PC-9 (cell line): ENCODE measurements at regions not wholly inside any gene's neighbourhood (a gene's known extent, or its start where the extent isn't known, plus 50 kb on each side); places are given as distances from the start of the nearest gene placed in this dataset.

Experiments
- BruUV-seq: library from RNA; stranded (reverse); fragments of 400-500 nt; replicated peaks from 2 replicates; lab custom pipeline; 2021; lab: Mats Ljungman, UMichigan
- CTCF ChIA-PET: fragments of 300-600 bp; sonication (Branson Sonifier 250); formaldehyde crosslinking; loops from one replicate; lab custom pipeline; 2022; ENCODE audit warnings: antibody characterized with exemption; lab: Charles Lee
- POLR2A ChIA-PET: fragments of 300-600 bp; sonication (Branson Sonifier 250); formaldehyde crosslinking; loops from one replicate; lab custom pipeline; 2022; ENCODE audit warnings: antibody characterized with exemption; ENCODE audit not compliant: unreplicated experiment; lab: Charles Lee
- DNase-seq, 2 experiments: peaks; one replicate each; pipeline versions ENCODE4 v3.0.0 to v3.0.0-alpha.2; 2015 to 2022; ENCODE audit warnings: mixed read lengths in 1 of 2
- H2AFZ ChIP-seq: fragments of 200-600 bp; sonication (generic); 2 replicates; pipeline ENCODE4 v1.8.1; 2017; ENCODE audit warnings: antibody characterized with exemption
- H3F3A ChIP-seq: fragments of 200-600 bp; sonication (generic); 2 replicates; pipeline ENCODE4 v1.8.1; 2017; ENCODE audit warnings: antibody characterized with exemption, mild to moderate bottlenecking, low read depth; ENCODE audit not compliant: insufficient read depth
- H3K27ac ChIP-seq: fragments of 200-600 bp; sonication (generic); 2 replicates; pipeline ENCODE4 v1.6.1; 2016; ENCODE audit warnings: mixed run types
- H3K27me3 ChIP-seq: fragments of 200-600 bp; sonication (generic); 2 replicates; pipeline ENCODE4 v1.6.1; 2016; ENCODE audit warnings: low read depth, mixed run types; ENCODE audit not compliant: insufficient read depth
- H3K36me3 ChIP-seq: fragments of 200-600 bp; sonication (generic); 2 replicates; pipeline ENCODE4 v1.6.1; 2016; ENCODE audit warnings: low read depth, mixed run types
- H3K4me1 ChIP-seq: fragments of 200-600 bp; sonication (generic); replicated peaks from 2 replicates; pipeline ENCODE4 v1.6.1; 2016; ENCODE audit warnings: mixed run types; ENCODE audit not compliant: insufficient read depth
- H3K4me2 ChIP-seq: fragments of 200-600 bp; sonication (generic); 2 replicates; pipeline ENCODE4 v1.6.1; 2017; ENCODE audit warnings: mixed run types
- H3K4me3 ChIP-seq: fragments of 200-600 bp; sonication (generic); 2 replicates; pipeline ENCODE4 v1.6.1; 2016; ENCODE audit warnings: mixed run types
- H3K79me2 ChIP-seq: fragments of 200-600 bp; sonication (generic); 2 replicates; pipeline ENCODE4 v1.6.1; 2017; ENCODE audit warnings: low read depth, mixed run types
- H3K9me2 ChIP-seq: fragments of 200-600 bp; sonication (generic); 2 replicates; pipeline ENCODE4 v1.8.1; 2017; ENCODE audit warnings: mild to moderate bottlenecking; ENCODE audit not compliant: insufficient read depth
- H3K9me3 ChIP-seq: fragments of 200-600 bp; sonication (generic); 2 replicates; pipeline ENCODE4 v1.8.1; 2016; ENCODE audit warnings: low read depth; ENCODE audit not compliant: insufficient read depth
- H4K20me1 ChIP-seq: fragments of 200-600 bp; sonication (generic); 2 replicates; pipeline ENCODE4 v1.8.1; 2017; ENCODE audit not compliant: insufficient read depth
- EZH2 ChIP-seq: fragments of 200-600 bp; sonication (generic); IDR thresholded peaks from 2 replicates; pipeline ENCODE4 v1.8.0; 2017; ENCODE audit warnings: antibody characterized with exemption, low read depth
- intact Hi-C: fragments of 100-400 bp; cut with micrococcal nuclease; formaldehyde crosslinking; loops from one replicate; pipeline ENCODE4 v1.10.0; 2022; ENCODE audit not compliant: unreplicated experiment
- TF ChIP-seq, protein P1 (sequence below): fragments of 200-600 bp; sonication (generic); conservative IDR thresholded peaks from 2 replicates; pipeline ENCODE4 v1.6.1; 2017; ENCODE audit warnings: mixed run types, antibody characterized with exemption, mild to moderate bottlenecking, moderate library complexity

DNA sequence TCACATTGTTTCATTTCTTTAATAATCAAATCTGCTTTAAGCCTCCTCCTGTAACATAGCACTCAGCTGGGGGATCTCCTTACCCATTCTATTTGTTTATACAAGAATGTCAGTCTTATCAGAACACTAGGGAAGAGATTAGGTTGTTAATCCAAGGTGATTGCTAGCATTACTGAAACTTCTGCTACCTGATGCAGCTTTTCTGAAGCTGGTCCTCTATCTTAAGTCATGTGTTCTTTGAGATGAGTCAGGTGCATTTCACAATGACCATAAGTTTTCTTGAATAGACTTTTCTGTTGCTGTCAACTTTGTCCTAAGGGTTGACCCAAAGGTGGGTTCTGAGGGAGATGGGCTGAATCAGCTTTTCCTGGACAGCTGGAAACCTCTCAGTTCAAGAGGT lies 60.7 kb upstream of the SYNCRIP start:
- intact Hi-C loops = no loop called here
- Histone ChIP-seq H3K27ac (no peak overlapping the region), H3K4me3 (no peak overlapping the region), H2AFZ (no peak overlapping the region), H3K4me2 (no peak overlapping the region), H3K79me2 (no peaks in the 10 kb centered on the region), H3K4me1 (no peaks in the 10 kb centered on the region), H4K20me1 (no peaks in the 10 kb centered on the region), H3K9me2 (no peaks in the 10 kb centered on the region), H3K27me3 (no peaks in the 10 kb centered on the region), H3K36me3 (no peaks in the 10 kb centered on the region), H3F3A (no peaks in the 10 kb centered on the region), H3K9me3 (no peaks in the 10 kb centered on the region)
- ChIA-PET POLR2A (no interaction called here), CTCF (no interaction called here)
- TF ChIP-seq, protein P1, sequence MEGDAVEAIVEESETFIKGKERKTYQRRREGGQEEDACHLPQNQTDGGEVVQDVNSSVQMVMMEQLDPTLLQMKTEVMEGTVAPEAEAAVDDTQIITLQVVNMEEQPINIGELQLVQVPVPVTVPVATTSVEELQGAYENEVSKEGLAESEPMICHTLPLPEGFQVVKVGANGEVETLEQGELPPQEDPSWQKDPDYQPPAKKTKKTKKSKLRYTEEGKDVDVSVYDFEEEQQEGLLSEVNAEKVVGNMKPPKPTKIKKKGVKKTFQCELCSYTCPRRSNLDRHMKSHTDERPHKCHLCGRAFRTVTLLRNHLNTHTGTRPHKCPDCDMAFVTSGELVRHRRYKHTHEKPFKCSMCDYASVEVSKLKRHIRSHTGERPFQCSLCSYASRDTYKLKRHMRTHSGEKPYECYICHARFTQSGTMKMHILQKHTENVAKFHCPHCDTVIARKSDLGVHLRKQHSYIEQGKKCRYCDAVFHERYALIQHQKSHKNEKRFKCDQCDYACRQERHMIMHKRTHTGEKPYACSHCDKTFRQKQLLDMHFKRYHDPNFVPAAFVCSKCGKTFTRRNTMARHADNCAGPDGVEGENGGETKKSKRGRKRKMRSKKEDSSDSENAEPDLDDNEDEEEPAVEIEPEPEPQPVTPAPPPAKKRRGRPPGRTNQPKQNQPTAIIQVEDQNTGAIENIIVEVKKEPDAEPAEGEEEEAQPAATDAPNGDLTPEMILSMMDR = no peak
- no peak for TF ChIP-seq EZH2
- DNase-seq = no peak
- no TSS peak for BruUV-seq
